ENCODE measurements at regions not wholly inside any gene's neighbourhood (a gene's known extent, or its start where the extent isn't known, plus 50 kb on each side); places are given as distances from the start of the nearest gene placed in this dataset.

DNA sequence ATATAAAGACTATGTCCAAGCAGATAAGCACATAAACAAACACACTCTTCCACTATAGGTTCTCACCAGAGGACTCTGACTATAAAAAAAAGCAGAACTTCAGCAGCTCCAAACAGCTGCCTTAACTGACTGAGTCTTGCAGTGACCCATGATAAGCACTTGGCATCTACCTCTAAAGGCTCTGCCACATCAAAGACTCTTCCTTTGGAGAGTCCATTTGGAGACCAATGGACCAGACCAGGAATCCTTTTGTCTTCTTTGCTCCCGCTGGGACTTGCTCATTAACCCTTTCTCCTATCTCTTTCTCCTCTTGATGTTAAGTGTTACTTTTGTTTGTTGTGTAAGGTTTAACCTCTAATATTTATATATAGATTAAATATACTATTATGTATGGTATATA, 424.1 kb downstream of the RSL24D1 start:
- TF ChIP-seq, protein P1, sequence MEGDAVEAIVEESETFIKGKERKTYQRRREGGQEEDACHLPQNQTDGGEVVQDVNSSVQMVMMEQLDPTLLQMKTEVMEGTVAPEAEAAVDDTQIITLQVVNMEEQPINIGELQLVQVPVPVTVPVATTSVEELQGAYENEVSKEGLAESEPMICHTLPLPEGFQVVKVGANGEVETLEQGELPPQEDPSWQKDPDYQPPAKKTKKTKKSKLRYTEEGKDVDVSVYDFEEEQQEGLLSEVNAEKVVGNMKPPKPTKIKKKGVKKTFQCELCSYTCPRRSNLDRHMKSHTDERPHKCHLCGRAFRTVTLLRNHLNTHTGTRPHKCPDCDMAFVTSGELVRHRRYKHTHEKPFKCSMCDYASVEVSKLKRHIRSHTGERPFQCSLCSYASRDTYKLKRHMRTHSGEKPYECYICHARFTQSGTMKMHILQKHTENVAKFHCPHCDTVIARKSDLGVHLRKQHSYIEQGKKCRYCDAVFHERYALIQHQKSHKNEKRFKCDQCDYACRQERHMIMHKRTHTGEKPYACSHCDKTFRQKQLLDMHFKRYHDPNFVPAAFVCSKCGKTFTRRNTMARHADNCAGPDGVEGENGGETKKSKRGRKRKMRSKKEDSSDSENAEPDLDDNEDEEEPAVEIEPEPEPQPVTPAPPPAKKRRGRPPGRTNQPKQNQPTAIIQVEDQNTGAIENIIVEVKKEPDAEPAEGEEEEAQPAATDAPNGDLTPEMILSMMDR (IDR thresholded peaks at IDR 0.05; ENCODE audit: poor library complexity) = no peak
- no peak for TF ChIP-seq EZH2phosphoT487 (IDR thresholded peaks at IDR 0.05; ENCODE audit: low read depth, severe bottlenecking, unreplicated experiment)

Measured in hepatocyte (in vitro differentiated cells).